ENCODE measurements at regions not wholly inside any gene's neighbourhood (a gene's known extent, or its start where the extent isn't known, plus 50 kb on each side); places are given as distances from the start of the nearest gene placed in this dataset.

GRCh38 chr11:122172352-122173073 is 56.5 kb upstream of the BLID start:
- TF ChIP-seq POLR2A (IDR thresholded peaks at IDR 0.05): no peak
- no peak for TF ChIP-seq CTCF (IDR thresholded peaks at IDR 0.05)
